HG02642 (cell line): ENCODE measurements at regions not wholly inside any gene's neighbourhood (a gene's known extent, or its start where the extent isn't known, plus 50 kb on each side); places are given as distances from the start of the nearest gene placed in this dataset.

ENCODE experiments used
- ATAC-seq: cut with Tn5 transposase; IDR thresholded peaks from one replicate; pipeline ENCODE4 v1.9.1; 2021; ENCODE audit warnings: mild to moderate bottlenecking; ENCODE audit not compliant: unreplicated experiment, poor library complexity

DNA sequence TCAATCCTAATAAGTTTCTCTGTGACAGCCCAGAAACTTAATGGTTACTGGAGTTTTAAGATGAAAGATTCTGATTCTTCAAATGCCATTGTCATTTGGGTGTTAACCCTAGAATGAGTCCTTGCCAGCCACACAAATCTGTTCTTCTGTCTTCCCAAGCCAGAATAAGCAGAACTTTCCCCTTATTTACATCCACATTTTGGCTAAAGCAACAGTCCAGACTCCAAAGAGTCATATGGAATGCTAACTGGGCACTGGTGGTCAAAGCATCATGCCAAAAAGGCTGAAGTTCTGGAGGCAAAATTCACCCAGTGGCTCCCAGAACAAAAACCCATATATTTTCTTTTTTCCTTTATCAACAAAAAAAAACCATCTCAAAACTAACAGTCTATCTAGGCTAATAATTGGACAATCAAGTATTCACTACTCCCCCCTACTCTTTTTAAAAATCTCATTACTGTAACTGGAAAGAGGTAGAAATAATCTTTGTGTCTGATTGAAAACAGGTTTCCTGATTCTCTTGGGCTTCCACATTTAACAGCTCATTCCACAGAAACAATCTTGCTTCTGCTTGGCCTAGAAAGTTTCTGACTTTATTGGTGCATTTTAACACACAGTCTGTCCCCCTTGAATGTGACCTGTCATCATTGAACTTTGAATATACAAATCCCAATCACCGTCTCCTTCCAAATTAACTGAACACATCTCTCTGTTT is 89.6 kb upstream of the SETBP1 start:
- no peak for ATAC-seq

DNA sequence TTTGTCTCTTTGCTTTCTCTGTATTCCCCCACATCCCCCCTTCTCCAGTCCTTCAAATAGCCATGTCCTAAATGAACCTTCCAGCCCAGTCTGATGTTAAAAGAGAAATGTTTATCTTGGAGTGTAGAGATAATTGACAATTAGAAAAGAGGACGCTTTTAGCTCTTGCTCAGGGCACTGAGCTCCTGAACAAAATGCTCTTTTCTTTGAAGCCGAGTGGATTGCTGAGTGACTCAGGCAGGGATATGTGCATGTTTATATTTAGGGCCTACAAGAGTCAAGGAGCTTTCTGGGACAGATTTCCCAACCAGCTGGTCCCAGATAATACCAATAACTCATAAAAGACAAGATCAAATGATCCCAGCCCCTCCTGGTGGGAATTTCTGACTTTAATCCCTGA is 88.0 kb upstream of the SETBP1 start:
- no peak for ATAC-seq

DNA sequence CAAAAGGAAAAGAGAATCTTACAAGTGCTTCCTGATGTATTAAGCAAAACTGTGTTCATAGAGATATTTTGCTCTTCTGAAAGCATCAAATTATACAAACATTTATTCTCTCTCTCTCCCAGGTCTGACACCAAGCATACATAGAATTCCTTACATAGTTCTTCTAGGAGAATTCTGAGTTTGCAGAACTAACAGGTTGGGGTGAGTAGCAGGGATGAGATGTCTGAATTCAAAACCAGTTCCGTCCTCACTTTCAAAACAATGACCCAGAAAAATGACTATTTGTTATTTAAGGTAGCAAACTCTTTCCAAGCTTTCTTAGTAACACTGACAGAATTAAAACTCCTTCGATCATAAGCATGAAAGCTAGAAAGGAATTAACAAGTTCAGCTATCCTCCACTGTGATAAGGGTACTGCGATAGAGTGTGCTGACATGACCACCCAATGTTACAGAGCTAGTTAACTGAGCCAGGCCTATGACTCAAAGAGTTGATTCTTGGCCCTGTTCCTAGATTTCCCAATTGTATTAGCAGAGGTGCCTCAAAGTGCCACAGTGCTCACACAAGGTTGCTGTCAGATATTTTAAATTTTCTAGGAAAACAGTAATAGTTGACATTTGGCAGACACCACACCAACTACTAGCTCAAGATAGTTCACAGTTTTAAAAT is 85.8 kb upstream of the SETBP1 start:
- no peak for ATAC-seq

DNA sequence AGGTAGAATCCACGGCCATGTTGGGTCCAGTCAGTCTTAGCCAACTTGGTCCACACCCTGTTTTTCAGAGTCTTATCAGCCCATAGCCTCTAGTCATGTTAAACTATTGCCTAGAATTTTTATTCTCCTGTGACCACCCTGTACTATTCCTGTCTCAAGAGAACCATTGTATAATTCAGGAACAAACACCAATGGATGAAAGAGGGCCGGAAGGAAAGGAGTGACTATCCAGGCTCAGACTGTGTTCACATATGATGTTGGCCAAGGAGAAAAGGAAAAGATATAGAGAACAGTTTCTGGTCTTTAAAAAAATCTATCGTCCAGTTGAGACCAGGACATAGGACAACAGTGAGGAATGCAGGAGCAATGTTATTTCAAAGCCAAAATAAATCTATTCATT is 82.9 kb upstream of the SETBP1 start:
- no peak for ATAC-seq

DNA sequence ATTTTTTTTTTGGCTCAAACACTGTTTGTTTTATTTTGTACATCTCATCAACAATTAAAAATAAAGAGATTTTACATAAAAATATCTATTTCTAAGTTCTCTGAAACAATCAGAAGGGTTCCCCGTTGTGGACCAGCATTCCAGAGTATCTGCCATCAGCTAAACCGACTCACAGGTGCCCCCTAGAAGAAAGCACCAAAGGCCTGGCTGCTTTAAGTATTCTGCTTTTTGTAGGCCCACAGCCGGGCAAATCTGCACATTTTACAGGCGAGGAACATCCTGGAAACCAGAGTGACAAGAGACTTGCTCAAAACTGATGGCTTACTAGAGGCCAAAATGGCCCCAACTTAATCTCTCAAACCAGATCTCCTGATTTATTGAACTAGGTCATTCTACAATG is 82.2 kb upstream of the SETBP1 start:
- ATAC-seq = no peak

DNA sequence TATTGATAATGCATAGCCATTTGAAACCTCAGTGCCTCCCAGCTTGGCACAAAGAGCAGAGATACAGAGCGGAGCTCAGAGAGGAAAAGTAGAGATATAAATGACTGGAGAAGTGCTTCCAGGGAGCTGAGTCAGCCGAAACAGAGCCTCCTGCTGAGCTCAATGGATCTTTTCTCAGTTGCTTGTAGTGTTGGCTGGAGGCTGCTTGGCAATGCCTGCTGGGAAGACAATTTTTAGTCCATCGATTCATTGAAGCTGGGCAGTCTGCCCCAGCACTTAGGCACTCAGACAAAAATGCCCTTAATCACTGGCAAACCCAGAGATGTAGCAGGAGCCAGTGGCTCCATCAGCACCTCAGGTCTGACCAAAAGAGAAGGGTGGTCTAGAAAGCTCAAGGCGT is 81.3 kb upstream of the SETBP1 start:
- no peak for ATAC-seq

DNA sequence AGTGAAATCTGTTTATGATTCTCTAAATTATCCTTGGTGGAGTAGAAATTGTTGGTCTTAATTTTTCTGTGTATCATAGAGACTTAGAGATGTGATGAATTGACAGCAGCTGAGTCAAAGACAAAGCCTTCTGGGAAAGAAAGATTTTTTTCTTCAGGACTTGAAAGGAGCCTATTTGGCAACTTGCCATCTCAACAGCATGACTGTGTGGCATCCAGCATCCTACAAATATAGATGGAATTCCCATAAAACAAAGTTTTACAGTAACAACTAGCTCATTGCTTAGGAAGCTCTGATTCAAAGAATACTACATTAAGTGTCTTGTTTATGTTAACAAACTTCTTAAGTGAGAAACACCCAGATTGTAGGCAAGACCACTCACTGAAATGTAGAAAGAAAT is 79.2 kb upstream of the SETBP1 start:
- ATAC-seq = no peak

DNA sequence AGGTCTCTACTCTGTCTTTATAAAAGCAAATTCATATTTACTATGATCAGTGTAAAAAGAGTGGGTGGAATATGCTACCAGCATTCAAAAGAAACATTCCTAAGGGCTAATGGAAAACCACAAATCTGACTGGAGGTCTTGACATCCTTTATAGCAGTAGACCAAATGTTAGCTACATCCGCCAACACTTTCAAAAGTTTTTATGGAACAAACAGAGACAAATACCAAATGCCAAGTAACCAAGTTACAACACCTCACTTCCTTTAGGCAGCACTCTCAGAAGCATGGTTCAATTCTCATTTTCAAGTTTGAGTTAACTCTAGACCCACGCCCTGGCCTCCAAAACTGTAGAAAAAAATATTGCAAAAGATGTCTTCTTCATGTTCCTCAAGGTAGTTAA is 78.3 kb upstream of the SETBP1 start:
- ATAC-seq = no peak

DNA sequence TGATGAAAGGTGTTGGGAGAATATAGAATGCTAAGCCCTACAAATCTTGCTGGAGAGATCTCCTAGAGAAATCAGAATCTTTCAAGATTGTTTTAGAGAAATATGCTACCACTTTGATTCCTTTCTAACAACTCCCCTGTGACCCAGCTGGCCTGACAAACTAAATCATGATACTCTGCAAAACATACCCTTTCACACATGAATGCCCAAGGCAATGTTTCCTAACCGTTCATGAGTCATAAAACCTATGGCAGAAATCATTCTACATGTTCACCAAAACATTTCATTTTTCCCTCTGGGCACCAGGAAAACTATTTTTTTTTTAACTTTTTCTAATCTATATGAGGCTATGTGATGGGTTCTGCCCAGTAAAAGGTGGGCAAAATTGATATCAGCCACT is 77.8 kb upstream of the SETBP1 start:
- no peak for ATAC-seq

DNA sequence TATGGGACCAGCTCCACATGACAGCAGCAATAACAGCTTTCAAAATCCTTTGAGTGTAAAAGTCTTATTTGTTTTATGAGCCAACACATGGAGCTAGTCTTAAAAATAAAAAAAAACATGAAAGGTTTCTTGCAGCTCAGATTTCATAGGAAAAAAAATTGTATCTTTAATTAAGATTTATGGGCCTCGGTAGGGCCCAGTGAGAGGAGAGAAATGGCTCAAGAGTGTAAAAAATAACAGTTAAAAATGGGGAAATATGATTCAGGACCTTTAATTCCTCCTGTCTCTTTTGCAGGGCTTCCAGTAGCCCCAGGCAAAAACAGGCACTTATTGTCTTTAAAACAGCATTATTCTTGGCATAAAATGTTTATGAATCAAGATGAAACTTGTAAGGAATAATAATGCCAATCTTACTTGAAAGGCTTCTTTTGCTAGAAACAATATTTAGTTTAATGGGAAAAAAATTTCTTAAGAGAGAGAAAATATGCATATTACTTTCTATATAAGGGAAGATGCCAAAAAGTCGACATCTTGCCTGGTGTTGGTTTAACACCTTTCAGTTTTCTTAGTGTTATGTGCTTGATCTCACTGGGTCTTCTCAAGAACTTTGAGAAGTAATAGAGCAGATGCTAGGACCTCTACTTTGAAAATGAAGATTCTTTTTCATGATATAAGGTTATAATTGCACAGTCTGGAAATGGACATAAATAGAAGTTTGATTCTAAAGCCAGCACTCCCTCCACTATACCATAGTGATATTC is 71.3 kb upstream of the SETBP1 start:
- no peak for ATAC-seq

DNA sequence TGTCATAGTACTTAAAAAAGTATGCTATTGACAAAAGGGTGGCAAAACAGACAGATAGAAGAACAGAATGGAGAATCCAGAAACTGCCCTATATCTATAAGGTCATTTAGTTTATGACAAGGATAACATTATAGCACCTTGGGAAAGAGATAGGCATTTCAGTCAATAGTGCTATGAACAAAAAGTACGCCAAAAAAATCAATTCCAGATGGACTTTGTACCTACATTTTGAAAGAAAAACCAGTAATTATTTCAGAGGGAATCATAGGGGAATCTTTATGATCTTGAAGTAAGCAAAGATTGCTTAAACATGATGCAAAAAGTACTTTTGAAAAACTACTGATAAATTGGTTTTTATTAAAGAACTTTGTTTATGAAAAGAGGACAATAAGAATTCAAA is 59.9 kb upstream of the SETBP1 start:
- no peak for ATAC-seq

DNA sequence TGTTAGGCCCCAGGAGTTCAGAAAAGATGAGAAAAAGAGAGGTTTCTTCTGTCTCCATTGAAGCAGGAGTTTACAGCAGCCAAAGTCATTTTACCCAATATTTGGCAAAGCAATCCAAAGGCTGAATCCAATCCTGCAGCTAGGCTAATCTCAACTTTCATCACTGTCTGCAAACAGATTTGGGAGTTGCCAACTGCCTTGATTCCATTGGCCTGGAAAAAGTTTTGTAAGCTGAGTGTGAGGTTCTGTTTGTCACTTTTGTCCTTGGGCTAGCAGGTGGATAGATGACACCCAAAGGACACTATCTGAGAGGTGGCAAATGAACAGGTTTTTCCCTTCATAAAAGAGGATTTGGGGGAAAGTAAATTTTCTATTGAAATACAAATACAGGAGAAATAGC is 56.6 kb upstream of the SETBP1 start:
- ATAC-seq = no peak

DNA sequence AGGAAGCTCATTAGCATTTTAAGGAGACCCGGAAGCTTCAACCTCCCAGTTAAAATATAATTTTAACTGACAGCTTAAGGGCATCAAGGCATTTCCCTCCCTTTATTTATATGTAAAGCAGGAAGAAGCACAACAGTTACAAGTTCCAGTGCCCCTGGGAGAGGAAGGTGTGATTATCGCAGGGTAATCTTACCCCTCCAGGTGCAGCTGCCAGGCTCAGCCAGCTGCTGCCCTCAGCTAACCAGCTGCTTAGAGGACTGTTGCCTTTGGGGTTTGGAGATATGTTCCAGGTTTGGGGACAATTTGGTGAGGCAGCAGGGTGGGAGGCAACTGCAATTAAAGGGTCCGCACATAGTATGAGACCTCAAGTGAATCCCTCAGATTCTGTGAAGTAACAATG is 55.3 kb upstream of the SETBP1 start:
- no peak for ATAC-seq

DNA sequence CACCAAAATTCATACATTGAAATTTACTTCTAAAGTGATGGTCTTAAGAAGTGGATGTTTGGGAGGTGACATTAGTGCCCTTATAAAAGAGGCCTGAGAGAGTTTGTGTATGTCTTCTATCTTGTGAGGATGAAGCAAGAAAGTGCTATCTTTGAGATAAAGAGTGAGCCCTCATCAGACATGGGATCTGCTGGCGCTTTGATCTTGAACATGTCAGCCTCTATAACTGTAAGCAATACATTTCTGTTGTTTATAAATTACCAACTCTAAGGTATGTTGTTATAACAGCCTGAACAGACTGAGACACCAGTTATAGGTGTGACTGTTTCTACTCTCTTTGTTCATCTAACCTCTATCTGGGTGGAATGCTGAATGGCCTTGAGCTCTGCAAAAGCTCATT is 54.5 kb upstream of the SETBP1 start:
- no peak for ATAC-seq

DNA sequence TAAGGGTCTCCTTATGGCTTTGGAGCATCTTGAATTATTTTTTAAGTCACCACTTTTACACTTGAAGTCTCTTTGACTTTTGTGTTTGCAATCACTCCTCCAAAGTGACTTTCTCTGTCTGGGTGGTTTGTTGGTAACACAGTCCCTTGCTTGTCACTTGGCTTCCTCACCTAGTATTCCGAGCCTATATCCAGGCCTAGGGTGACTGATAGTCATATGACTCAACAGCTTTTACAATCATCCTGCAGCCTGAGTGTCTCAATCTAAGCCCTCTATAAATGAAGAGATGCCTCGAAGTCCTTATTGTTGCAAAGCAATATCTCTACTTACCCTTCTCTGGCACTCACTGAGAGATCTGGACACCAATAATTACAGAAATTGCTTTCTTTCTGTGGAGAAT is 53.9 kb upstream of the SETBP1 start:
- ATAC-seq = no peak

DNA sequence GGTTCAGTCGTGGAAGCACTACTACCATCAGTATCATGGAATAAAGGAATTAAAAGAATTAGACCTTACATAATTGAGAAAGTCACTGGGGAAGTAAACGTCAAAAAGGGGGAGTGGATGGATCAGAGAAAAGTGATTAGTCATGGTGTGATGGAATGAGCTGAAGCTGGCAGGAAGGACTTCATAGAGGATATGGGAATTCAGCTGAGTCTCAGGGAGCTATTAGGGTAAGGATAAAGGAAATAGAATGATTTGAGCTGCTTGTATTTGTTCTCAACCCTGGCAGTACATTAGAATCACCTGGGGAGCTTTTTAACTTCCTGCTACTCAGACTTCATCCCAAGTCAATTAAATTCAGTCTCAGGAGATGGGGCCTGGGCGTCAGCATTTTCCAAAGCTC is 53.4 kb upstream of the SETBP1 start:
- no peak for ATAC-seq

DNA sequence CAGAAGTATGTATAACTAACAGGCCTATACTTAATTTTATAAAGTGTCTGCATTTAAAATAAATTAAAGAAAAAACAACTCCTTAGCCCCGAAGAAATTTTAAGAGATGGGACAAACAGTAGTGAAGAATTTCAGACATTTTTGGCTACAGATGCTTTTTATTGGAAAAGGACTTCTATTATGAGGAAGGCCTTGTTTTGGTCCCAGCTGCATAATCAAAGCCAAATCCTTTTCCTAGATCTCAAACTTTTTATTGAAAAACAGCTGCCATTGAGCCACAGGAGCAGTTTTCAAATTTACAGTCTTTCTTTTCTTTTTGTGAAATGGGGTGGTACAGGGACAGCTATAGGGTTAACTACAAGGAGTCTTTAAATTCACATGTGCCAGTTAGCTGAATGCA is 51.3 kb upstream of the SETBP1 start:
- no peak for ATAC-seq

DNA sequence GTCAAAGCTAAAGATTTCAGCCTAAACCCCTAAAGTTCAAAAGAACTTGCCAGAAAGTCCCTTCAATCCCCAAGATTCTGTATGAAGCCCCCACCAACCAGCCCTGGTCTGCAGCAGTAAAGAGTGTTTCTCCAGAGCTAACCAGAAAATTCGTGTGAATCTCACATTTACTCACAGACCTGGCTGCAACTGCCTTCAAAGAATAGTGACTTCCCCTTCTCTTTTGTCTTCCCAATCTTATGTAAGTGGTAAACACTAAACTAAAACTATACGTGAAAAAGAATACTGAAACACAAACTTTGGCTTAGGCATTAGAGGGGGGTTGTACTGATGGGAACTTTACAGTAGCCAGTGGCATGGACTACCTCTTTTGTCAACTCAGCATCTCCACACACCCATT is 50.6 kb upstream of the SETBP1 start:
- no peak for ATAC-seq
